Epidermal melanocyte (primary cell): ENCODE measurements at regions not wholly inside any gene's neighbourhood (a gene's known extent, or its start where the extent isn't known, plus 50 kb on each side); places are given as distances from the start of the nearest gene placed in this dataset.
"Not testable (repeated sequence)": the region's sequence is repeated elsewhere in the genome, so short reads cannot be mapped to it uniquely, and the experiment has no call there.

Experiments
- DNase-seq: peaks from one replicate; pipeline ENCODE4 v3.0.0; 2011; ENCODE audit warnings: low spot score; ENCODE audit not compliant: insufficient read length

DNA sequence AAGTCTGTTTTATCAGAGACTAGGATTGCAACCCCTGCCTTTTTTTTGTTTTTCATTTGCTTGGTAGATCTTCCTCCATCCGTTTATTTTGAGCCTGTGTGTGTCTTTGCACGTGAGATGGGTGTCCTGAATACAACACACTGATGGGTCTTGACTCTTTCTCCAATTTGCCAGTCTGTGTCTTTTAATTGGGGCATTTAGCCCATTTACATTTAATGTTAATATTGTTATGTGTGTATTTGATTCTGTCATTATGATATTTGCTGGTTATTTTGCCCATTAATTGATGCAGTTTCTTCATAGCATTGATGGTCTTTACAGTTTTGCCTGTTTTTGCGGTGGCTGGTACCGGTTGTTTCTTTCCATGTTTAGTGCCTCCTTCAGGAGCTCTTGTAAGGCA is 116.0 kb upstream of the PALM2AKAP2 start:
- DNase-seq: not testable (repeated sequence)

DNA sequence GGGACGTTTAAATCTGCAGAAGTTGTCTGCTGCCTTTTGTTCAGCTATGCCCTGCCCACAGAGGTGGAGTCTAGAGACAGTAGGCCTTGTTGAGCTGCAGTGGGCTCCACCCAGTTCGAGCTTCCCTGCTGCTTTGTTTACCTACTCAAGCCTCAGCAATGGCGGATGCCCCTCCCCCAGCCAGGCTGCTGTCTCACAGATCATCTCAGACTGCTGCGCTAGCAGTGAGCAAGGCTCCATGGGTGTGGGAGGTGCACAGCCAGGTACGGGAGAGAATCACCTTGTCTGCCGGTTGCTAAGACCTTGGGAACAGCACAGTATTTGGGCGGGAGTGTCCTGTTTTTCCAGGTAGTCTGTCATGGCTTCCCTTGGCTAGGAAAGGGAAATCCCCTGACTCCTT is 114.3 kb upstream of the PALM2AKAP2 start:
- not testable (repeated sequence) for DNase-seq

DNA sequence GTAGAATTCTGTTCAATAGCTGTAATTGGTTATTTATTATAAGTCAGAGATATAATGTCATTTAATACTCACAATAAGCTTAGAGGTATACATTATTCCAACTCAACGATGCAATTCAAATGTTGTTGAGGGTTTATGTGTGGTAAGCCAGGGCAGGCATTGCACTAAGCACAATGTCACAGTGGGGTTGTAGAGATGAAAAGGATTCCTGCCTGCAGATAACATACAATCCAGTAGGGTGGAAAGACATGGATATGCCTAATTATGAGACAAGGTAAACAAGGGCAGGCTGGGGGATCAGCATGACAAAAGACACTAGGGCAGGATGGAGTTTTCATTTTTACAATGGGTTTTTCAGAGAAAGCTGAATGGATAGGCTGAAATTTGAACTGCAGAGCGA is 98.7 kb upstream of the PALM2AKAP2 start:
- no peak for DNase-seq

DNA sequence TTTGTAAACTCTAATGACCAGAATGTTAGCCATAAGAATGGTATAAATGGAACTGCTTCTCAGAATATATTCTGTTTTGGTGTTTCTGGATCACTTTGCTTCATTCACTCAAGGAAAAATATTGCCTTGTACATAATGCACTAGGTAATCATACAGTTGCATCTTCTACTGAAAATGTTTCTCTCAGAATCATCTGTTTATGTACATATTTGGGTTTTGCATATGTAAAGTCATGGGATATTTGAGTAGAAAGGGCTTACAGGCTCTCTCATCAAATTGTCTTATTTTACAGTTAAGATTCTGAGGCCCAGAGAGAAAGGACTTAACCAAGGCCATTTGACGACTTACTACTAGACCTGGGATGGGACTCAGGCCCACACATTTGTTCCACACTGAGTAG is 97.8 kb upstream of the PALM2AKAP2 start:
- no peak for DNase-seq

DNA sequence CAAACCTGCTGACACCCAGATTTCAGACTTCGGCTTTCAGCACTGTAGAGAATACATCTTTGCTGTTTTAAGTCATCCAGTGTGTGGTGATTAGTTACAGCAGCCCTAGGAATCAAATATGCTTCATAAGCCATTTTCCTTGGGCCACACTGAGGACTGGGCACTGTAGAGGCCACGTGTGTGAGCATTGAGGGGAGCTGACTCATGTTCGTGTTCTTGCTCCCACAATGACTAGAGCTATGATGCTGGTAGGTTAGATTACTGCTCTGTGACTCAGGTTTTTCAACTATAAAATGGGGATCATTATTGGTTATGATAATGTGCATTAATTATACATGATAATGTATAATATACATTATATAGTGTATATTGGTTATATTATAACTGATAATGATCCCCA is 96.5 kb upstream of the PALM2AKAP2 start:
- DNase-seq: no peak

DNA sequence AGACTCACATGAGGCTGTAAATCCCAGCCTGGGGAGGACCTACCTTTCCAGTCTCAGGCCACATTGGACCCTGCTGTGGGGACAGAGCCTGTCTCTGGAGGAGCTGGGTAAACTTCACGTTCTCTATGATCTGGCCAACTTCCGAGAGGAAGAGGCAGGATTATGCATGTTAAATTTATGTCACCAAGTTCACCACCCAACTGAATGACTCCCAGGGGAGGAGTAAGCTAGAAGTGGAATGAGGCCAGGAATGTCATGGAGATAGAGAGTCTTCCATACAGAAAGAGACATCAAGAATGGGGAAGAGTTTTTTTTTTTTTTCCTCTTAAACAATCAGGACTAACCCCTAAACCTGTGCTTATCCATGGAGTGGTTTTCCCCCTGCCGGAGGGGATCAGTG is 90.3 kb upstream of the PALM2AKAP2 start:
- no peak for DNase-seq

DNA sequence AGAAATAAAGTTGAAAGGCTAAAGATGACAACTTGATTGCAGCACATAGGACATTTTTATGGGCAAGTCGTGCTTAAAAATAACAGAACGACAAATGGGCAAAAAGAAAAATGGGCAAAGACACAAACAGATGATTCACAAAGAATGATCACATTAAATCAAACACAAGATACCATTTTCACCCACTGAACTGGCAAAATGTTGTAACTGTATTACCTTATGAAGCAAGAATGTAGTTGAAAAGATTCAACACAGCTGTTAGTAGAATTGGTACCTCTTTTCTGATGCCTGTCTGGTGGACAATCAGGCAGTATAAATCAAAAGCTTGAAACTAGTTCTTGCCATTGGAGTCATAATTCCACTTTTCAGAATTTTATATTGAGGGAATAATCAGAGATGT is 81.0 kb upstream of the PALM2AKAP2 start:
- DNase-seq: peak; percentile 24

DNA sequence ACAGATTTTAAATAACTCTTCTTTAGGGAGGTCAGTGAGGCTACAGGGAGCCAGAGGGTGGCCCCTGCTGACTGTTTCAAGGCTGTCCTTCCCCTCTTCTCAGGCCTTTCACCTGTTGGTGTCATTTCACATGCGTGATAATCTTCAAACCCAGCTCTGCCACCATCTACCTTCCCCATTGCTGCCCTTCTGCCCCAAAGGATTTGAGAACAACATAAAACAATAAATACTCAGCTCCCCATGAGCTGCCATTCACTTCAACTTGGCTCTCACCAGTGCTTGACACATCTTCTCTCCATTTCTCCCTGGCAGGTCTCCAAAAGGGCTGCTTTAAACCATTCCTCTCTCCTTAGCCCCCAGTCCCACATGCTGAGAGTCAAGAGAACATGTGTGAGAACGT is 75.5 kb upstream of the PALM2AKAP2 start:
- DNase-seq: no peak

DNA sequence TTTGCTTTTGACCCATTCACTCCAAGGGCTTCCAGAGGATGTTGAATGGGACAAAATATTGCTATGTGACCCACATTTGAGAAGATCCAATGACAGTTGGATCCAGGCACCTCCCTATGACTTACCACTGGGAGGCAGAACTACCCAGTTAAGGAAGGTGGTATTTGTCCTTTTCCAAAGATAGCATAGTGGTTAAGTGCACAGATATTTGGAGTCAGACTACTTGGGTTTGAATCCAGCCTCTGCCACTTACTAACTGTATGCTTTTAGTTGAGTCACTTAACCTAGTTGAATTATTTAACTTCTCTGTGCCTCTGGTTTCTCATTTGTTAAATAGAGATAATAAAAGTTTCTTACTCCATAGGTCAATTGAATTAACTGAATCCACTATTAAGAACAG is 74.5 kb upstream of the PALM2AKAP2 start:
- no peak for DNase-seq

DNA sequence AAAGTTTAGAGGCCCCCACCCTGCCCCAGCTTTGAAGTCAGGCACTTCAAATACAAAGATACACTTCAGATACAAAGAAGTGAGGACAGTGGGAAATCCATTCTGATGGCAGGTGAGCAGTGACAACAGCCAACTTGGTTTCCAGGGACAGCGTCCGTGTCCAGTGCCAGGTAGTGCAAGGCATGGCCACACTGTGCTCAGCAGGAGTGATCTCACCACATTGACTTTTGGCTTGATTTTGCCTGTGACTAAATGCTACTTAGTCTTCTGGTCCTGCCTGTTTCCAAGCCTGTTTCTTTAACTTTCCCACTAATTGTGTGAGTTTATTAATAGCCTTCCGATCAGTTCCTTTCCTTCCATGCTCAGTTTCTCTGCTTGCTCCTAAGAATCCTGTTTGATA is 72.6 kb upstream of the PALM2AKAP2 start:
- DNase-seq: no peak

DNA sequence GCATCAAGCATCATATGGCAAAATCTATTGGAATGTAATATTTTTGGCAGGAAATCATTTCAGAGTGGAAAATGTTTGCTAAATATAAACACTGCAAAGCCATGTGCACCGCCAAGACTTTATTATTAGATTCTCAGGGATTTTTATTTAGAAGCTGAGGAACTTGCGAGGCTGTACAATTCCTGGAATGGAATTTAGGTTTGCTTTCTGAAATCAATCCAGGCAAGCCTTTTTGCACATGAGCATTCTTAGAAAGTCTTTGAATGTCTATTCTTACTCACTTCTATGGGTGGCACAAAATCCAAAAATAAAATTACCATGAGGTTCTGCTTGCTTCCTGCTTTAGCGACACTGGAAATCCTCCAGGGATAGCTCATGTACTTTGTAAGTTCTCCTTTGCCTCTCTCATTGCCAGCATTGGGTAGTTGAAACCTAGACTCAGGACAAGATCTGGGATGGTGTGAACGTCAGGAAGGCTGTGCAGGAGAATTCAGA is 71.5 kb upstream of the PALM2AKAP2 start:
- no peak for DNase-seq

DNA sequence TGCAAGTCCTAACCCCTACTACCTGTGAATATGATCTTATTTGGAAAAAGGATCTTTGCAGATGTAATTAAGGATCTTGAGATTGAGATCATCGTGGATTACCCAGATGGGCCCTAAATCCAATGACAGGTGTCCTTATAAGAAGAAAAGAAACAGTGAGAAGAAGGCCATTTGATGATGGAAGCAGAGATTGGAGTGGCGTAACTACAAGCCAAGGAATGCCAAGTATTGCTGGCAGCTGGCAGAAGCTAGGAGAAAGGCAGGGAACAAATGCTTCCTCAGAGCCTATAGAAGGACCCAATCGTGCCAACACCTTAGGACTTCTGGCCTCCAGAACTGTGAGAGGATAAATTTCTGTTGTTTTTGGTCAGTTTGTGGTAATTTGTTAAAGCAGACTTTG is 70.1 kb upstream of the PALM2AKAP2 start:
- no peak for DNase-seq

DNA sequence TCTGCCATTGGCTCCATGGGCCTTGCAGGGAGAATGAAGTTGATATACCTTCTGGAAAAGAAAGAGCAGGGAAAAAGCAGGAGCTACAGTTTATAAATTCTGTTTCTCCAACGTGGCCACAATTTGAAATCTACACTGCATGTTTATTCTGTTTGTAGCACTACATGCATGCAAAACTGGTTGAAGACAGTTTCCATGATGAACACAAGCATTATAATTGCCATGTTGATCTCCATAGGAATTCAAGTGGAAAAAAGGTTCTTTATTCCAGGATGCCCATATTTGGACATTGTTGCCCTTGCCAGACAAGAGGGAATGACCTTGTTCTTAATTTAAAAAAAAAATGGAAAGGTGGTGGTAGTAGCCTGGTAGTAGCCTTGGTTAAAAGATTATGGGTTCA is 69.2 kb upstream of the PALM2AKAP2 start:
- DNase-seq: no peak

DNA sequence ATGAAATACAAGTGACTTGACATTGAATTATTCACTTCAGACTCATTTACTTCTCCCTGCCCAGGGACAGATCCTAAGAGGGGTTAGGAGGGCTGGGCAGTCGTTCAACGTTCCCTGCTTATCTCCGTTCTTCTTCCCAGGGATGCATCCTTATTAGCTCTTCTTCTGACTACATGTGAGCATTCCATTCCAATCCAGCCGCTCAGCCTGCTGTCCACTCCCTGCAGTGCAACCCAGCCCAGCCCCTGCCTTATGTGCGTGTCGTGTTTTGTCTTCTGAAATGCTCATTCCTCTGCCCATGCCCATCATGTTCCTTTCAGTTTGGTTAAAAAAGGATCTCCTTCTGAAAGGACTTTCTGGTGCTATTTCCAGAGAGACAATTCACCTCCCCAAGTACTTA is 64.7 kb upstream of the PALM2AKAP2 start:
- no peak for DNase-seq

DNA sequence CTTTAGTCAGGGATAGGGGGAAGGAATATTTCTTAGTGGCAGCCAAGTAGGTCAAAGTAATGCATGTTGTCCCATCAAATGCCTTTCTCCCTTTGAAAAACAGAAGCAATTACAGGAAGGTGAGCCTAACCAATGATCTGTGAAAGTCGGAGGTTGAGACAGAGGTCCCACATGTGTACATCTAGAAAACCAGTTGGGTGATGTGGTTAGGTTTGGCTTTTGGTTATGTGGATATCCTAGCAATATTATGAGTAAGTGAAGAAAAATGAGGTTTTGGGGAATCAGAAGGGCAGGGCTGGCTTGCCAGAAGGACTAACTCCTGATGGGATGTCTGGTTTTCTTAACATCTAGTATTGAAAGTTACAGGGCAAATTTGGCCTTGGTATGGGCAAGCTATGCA is 63.4 kb upstream of the PALM2AKAP2 start:
- DNase-seq: no peak

DNA sequence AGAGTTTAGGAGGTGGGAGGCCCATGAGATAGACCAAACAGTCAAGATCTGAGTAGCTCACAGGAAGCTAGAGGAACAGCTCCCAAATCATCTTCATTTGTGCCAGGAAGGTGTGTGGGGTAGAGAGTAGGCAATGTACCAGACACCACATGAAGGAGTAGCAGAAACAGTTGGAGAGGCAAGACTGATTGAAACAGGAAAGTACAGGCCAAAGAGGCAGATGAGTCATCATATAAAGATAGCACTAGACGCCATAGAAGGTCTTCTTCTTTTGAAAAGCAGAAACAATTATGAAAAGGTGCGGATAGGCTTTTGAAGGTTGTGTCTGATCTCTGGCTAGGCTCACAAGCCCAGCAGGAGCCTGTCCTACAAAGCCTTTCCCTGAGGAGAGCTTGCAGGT is 62.7 kb upstream of the PALM2AKAP2 start:
- no peak for DNase-seq

DNA sequence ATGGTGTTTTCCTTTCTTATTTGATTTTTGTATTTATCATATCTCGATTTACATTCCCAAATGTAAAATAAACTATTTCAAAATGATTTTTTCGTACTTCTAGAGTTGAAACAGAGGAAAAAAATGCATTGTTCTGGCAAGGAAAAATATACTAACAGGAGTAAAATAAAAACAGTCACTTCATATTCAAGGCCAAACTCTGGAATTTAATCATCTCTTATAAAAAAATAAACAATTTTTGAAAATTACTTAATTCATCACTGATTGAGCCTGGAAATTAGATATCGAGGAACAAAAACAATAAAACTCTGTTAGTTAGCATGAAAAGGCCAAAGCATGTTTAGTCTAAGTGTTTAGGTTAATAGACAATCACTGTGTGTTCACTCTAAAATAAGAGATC is 61.1 kb upstream of the PALM2AKAP2 start:
- no peak for DNase-seq

DNA sequence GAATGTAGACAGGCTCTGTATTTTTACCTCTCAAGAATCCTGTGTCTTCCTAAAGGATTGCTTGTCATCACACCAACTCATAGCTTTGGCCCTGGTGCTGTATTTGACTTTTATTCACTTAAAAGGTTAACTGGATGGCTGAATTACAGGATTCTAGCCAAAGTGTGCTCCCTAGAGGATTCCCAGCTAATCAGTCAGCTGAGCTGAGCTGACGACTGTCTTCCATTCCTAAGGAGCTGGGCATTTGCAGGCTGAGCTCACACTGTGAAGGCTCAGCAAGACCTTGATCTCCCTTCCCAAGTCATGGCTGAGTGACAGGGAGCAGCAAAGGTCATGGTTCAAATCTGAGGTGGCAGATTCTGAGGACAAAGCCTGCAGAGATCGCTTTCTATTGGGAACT is 59.0 kb upstream of the PALM2AKAP2 start:
- no peak for DNase-seq

DNA sequence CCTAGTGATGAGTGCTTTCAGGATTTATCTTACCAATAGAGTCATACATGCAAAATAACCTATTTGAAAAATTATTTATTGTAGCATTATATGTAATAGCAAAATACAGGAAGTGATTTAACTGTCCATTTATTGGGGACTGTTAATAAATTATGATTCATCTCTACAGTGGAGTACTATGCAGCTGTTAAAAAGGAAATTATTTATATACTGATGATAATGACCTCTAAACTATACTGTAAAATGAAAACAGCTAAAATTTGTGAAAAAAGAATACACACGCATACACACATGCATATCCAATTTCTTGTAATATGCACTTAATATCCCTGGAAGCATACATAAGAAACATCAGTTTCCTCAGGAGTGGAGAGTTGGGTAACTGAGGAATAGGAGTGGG is 58.0 kb upstream of the PALM2AKAP2 start:
- no peak for DNase-seq

DNA sequence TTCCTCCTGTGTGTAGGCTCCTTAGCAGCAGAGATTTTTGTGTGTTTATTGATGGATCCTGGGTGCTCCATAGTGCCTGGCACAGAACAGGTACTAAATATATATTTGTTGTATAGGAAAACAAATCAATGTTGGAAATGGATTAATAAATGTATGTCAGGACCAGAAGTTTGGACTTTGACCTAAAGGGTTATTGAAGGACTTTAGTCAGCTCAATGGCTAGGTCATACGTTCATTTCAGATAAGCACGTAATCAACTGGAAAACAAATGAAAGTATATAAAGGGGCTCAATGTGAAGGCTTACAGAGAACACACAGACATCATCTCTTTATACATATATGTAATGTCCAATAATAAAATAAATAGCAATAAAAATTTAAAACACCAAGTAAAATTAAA is 56.2 kb upstream of the PALM2AKAP2 start:
- DNase-seq: no peak

DNA sequence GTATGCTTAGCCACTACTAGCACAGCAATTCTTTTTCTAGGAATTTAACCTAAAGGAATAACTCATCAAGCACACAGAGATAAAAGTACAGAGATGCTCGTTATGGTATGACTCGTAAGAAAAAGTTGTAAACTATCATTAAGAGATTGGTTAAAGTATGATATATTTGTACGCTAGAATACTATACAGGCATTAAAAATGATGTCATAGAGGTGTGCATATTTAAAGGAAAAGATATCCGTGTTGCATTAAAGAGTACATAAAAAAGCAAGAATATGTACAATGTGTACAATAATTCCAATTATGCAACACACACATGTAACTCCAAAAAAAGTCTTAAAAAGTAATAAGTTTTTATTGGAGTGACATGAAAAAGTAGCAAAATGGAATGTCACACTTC is 54.5 kb upstream of the PALM2AKAP2 start:
- no peak for DNase-seq

DNA sequence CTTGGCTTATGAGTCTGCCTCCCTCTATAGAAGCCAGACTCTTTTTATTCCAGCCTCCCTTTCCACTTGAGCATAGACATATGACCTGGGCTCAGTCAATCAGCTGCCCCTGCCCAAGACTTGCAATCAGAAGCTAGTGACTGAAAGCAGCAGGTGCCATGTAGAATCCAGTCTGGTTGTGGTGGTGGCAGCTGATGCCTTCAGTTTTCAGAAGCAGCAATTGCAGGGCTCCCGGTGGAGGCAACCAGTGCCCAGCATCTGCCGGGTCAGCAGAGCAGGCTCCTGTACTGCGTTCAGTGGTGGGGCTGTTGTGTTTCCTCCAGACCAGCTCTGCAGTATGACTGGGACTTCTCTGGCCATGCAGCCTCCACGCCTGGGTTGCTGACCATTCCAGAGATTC is 53.9 kb upstream of the PALM2AKAP2 start:
- DNase-seq: no peak

DNA sequence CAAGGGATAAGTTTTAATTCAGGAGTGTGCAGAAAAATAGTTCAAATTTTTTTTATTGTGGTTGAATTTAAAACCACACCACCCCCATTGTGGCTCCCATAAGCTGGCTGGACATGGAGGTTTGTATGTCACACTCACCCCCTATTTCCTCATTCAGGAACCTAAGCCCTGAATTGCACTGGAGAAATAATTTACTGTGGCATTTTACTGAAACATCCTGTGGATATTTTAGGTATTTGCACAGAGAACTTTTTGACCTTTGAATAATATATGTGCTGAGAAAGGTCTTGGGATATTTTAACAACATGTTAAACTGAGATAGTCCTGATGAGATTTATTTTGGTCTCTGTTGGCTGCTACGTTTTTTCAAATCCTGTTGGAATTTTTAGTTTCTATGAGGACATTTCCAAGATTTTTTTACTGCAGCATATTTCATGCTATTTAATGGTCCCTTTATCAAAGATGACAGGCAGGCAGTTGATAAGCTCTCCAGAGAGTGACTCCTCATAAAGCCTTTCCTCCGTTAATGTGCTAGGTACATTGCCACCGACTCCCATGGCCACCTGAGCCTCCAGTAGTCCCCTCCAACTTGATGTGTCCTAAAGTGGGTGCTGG is 51.2 kb upstream of the PALM2AKAP2 start:
- no peak for DNase-seq

DNA sequence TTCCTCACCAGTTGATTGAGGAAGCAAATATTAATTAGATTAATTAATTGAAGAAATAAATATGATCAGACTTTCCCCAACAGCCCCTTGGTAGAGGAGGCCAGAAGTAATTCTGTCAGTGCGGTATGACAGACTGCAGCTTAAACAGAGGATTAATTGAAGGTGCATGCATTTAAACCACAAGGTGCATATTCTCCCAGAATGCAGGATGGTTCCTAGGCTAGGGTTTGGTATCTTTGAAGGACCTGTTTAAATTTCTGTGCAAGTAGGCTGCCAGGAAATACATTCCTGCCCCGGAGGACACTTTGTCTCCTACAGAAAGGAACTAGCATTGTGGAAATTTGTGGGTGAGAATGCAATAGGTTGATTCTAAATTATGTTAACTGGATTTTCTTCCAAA is 50.5 kb upstream of the PALM2AKAP2 start:
- no peak for DNase-seq
